GM23338 (cell line): ENCODE measurements at regions not wholly inside any gene's neighbourhood (a gene's known extent, or its start where the extent isn't known, plus 50 kb on each side); places are given as distances from the start of the nearest gene placed in this dataset.

Experiments
- CTCF ChIP-seq, 2 experiments: fragments of 200-600 bp in 1 of 2; sonication (generic) in 1 of 2; conservative IDR thresholded peaks; 2 replicates each; pipeline versions ENCODE4 v1.5.1 to v1.6.1; 2016 to 2017; ENCODE audit warnings: antibody characterized with exemption in 2 of 2, low read depth in 2 of 2, mild to moderate bottlenecking in 2 of 2, moderate library complexity in 1 of 2
- EZH2 ChIP-seq: fragments of 200-600 bp; sonication (generic); IDR thresholded peaks from one replicate; pipeline ENCODE4 v1.8.0; 2017; ENCODE audit warnings: antibody characterized with exemption, mild to moderate bottlenecking, low read depth; ENCODE audit not compliant: unreplicated experiment
- EZH2phosphoT487 ChIP-seq: fragments of 200-600 bp; sonication (generic); IDR thresholded peaks from one replicate; pipeline ENCODE4 v1.8.1; 2018; ENCODE audit warnings: antibody characterized with exemption; ENCODE audit not compliant: unreplicated experiment
- POLR2AphosphoS5 ChIP-seq: IDR thresholded peaks from 2 replicates; pipeline ENCODE4 v1.6.1; 2016; ENCODE audit warnings: antibody characterized with exemption, low read depth
- ZNF114 ChIP-seq: fragments of 250-450 bp; sonication (Bioruptor Pico); IDR thresholded peaks from 2 replicates; pipeline ENCODE4 v1.5.0; 2020; ENCODE audit warnings: mild to moderate bottlenecking, moderate library complexity
- TF ChIP-seq, protein P1 (sequence below): IDR thresholded peaks from 2 replicates; pipeline ENCODE4 v1.6.1; 2016; ENCODE audit warnings: antibody characterized with exemption

DNA sequence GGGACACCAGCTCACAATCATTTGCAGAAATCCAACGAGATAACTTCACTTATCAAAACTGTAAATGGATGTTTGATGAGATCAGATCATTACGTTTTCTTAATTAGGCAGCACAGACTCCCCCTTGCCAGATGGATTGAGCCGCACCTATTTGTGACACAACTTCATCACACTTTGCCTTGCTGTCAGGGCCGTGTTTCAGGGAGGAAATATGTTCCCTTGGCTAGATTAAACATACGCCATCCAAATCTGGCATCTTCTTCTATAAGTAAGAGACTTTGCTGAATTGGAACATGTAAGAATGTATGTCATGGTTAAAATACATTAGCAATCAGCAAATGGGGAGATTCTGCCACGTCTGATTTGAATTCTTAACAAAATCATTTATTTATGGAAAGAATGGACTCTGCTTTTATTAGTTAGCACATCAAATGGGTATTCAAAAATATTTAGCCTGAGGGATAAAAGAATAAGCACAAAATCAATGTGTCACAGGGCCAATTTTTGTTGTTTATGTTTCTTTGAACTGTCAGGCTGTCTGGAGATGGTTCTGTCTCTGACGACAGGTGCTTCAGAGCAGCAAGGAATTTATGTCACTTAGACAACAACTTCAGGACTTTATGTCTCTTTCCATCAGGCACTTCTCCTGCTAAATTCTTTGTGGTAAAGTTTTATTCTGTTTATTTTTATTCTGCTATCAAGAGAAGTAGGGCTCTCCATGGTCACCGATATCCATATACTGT lies 326.1 kb upstream of the NCAM1 start:
- TF ChIP-seq, protein P1, sequence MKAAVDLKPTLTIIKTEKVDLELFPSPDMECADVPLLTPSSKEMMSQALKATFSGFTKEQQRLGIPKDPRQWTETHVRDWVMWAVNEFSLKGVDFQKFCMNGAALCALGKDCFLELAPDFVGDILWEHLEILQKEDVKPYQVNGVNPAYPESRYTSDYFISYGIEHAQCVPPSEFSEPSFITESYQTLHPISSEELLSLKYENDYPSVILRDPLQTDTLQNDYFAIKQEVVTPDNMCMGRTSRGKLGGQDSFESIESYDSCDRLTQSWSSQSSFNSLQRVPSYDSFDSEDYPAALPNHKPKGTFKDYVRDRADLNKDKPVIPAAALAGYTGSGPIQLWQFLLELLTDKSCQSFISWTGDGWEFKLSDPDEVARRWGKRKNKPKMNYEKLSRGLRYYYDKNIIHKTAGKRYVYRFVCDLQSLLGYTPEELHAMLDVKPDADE: no peak
- TF ChIP-seq CTCF (conservative IDR thresholded peaks at IDR 0.05; ENCODE audit: low read depth in 2 of 2): no peak
- TF ChIP-seq EZH2: no peak
- TF ChIP-seq POLR2AphosphoS5: no peak
- TF ChIP-seq EZH2phosphoT487: no peak
- TF ChIP-seq ZNF114 (CRISPR knock-in tag): no peak
